Stimulated activated CD8-positive, alpha-beta memory T cell treated with anti-CD3 and anti-CD28 coated beads, Interleukin-15, amount 100 ng/mL, for 24 hours (primary cell): ENCODE measurements at regions not wholly inside any gene's neighbourhood (a gene's known extent, or its start where the extent isn't known, plus 50 kb on each side); places are given as distances from the start of the nearest gene placed in this dataset.
"Not testable (repeated sequence)": the region's sequence is repeated elsewhere in the genome, so short reads cannot be mapped to it uniquely, and the experiment has no call there.

Experiments used
- DNase-seq: peaks from one replicate; pipeline ENCODE4 v3.0.0-alpha.2; 2020; ENCODE audit warnings: low read depth

- no peak for DNase-seq
Observed at GRCh38 chr15:20367093-20367492, 174.5 kb downstream of the GOLGA6L6 start.

- not testable (repeated sequence) for DNase-seq
Observed at GRCh38 chr15:20363591-20363990, 178.0 kb downstream of the GOLGA6L6 start.

- no peak for DNase-seq
Observed at GRCh38 chr15:20361091-20361490, 180.5 kb downstream of the GOLGA6L6 start.

- no peak for DNase-seq
Observed at GRCh38 chr15:20358779-20359414, 182.7 kb downstream of the GOLGA6L6 start.

- DNase-seq = no peak
Observed at GRCh38 chr15:20358066-20358778, 183.4 kb downstream of the GOLGA6L6 start.

GRCh38 chr15:20357481-20358065 lies 184.0 kb downstream of the GOLGA6L6 start:
- DNase-seq = no peak

GRCh38 chr15:20356911-20357480 lies 184.6 kb downstream of the GOLGA6L6 start:
- no peak for DNase-seq

GRCh38 chr15:20356444-20356910 lies 185.1 kb downstream of the GOLGA6L6 start:
- peak; percentile 87 for DNase-seq

- no peak for DNase-seq
Observed at GRCh38 chr15:20355256-20355868, 186.2 kb downstream of the GOLGA6L6 start.

- DNase-seq = not testable (repeated sequence)
Observed at GRCh38 chr15:20354884-20355223, 186.7 kb downstream of the GOLGA6L6 start.

GRCh38 chr15:20353966-20354883 lies 187.4 kb downstream of the GOLGA6L6 start:
- no peak for DNase-seq

GRCh38 chr15:20352241-20353200 lies 189.1 kb downstream of the GOLGA6L6 start:
- DNase-seq = no peak

GRCh38 chr15:20351448-20351971 lies 190.1 kb downstream of the GOLGA6L6 start:
- no peak for DNase-seq

GRCh38 chr15:20349774-20350498 lies 191.7 kb downstream of the GOLGA6L6 start:
- DNase-seq = no peak

GRCh38 chr15:20348900-20349773 lies 192.5 kb downstream of the GOLGA6L6 start:
- DNase-seq = no peak

GRCh38 chr15:20348291-20348899 lies 193.2 kb downstream of the GOLGA6L6 start:
- DNase-seq = no peak

GRCh38 chr15:20346082-20346805 lies 195.4 kb downstream of the GOLGA6L6 start:
- DNase-seq = no peak
